NOMO-1 (cell line): ENCODE measurements at regions not wholly inside any gene's neighbourhood (a gene's known extent, or its start where the extent isn't known, plus 50 kb on each side); places are given as distances from the start of the nearest gene placed in this dataset.

Experiments used
- DNase-seq, 2 experiments: peaks; one replicate each; lab custom pipeline; 2025; ENCODE audit not compliant: unreplicated experiment in 2 of 2; lab: John Stamatoyannopoulos, UW

GRCh38 chr12:84807249-84807648 is 105.3 kb downstream of the SLC6A15 start:
- no peak for DNase-seq

GRCh38 chr12:84805474-84805858 is 107.1 kb downstream of the SLC6A15 start:
- no peak for DNase-seq

- no peak for DNase-seq
Measured at GRCh38 chr12:84804691-84805473, 107.7 kb downstream of the SLC6A15 start.

GRCh38 chr12:84803661-84804060 is 108.9 kb downstream of the SLC6A15 start:
- DNase-seq = no peak

GRCh38 chr12:84802161-84802560 is 110.4 kb downstream of the SLC6A15 start:
- DNase-seq = no peak

GRCh38 chr12:84793558-84794367 is 118.8 kb downstream of the SLC6A15 start:
- no peak for DNase-seq

- DNase-seq = no peak
Measured at GRCh38 chr12:84791444-84791843, 121.2 kb downstream of the SLC6A15 start.

GRCh38 chr12:84789184-84789583 is 123.4 kb downstream of the SLC6A15 start:
- DNase-seq = no peak

- DNase-seq = no peak
Measured at GRCh38 chr12:84787253-84787652, 125.3 kb downstream of the SLC6A15 start.

- no peak for DNase-seq
Measured at GRCh38 chr12:84786622-84787021, 126.0 kb downstream of the SLC6A15 start.

GRCh38 chr12:84785951-84786350 is 126.6 kb downstream of the SLC6A15 start:
- no peak for DNase-seq

- DNase-seq = no peak
Measured at GRCh38 chr12:84785281-84785680, 127.3 kb downstream of the SLC6A15 start.

GRCh38 chr12:84779169-84779568 is 133.4 kb downstream of the SLC6A15 start:
- no peak for DNase-seq

GRCh38 chr12:84772281-84772680 is 140.3 kb downstream of the SLC6A15 start:
- no peak for DNase-seq

- DNase-seq = no peak
Measured at GRCh38 chr12:84767079-84767478, 145.5 kb downstream of the SLC6A15 start.

- no peak for DNase-seq
Measured at GRCh38 chr12:84766375-84766774, 146.2 kb downstream of the SLC6A15 start.

GRCh38 chr12:84764001-84764400 is 148.6 kb downstream of the SLC6A15 start:
- no peak for DNase-seq

GRCh38 chr12:84763107-84763506 is 149.5 kb downstream of the SLC6A15 start:
- no peak for DNase-seq

- no peak for DNase-seq
Measured at GRCh38 chr12:84760091-84760865, 152.3 kb downstream of the SLC6A15 start.

GRCh38 chr12:84757978-84758377 is 154.6 kb downstream of the SLC6A15 start:
- DNase-seq = no peak

- no peak for DNase-seq
Measured at GRCh38 chr12:84756961-84757360, 155.6 kb downstream of the SLC6A15 start.
